HCT116 (cell line): ENCODE measurements at regions not wholly inside any gene's neighbourhood (a gene's known extent, or its start where the extent isn't known, plus 50 kb on each side); places are given as distances from the start of the nearest gene placed in this dataset.

Experiments
- ATAC-seq: fragments of 200-7000 bp; cut with Tn5 transposase; 2 replicates; pipeline ENCODE4 v1.9.1; 2020; ENCODE audit warnings: mild to moderate bottlenecking, moderate library complexity
- BruUV-seq: library from RNA; stranded (reverse); fragments of 400-500 nt; replicated peaks from 2 replicates; lab custom pipeline; 2021; lab: Mats Ljungman, UMichigan
- CTCF ChIA-PET: fragments of 300-600 bp; sonication (Branson Sonifier 250); formaldehyde crosslinking; loops from one replicate; lab custom pipeline; 2021; ENCODE audit warnings: antibody characterized with exemption; lab: Charles Lee
- POLR2A ChIA-PET: fragments of 300-600, 350-600 bp; sonication (Branson Sonifier 250); formaldehyde crosslinking; loops from one replicate; lab custom pipeline; 2021; ENCODE audit warnings: antibody characterized with exemption; lab: Charles Lee
- RAD21 ChIA-PET, 2 experiments: fragments of 300-600 bp; sonication (Branson Sonifier 250); formaldehyde crosslinking; loops; one replicate each; lab custom pipeline; 2023; ENCODE audit warnings: low total read pairs in 2 of 2; ENCODE audit not compliant: uncharacterized antibody in 2 of 2, unreplicated experiment in 2 of 2, low non-redundant PET in 1 of 2; lab: Charles Lee
- DNase-seq: peaks from one replicate; pipeline ENCODE4 v3.0.0-alpha.2; 2010; ENCODE audit warnings: low read depth, low spot score
- H2AFZ ChIP-seq: fragments of 200-600 bp; shearing (Covaris generic), sonication (generic); 2 replicates; pipeline ENCODE4 v1.6.1; 2017; ENCODE audit warnings: low read depth, mixed run types, mixed read lengths, antibody characterized with exemption, low read length; ENCODE audit not compliant: poor library complexity, severe bottlenecking
- H3K27ac ChIP-seq: 2 replicates; pipeline ENCODE4 v1.5.1; 2012; ENCODE audit warnings: low read depth, low read length
- H3K27me3 ChIP-seq: fragments of 200-600 bp; sonication (generic); 2 replicates; pipeline ENCODE4 v1.6.1; 2016; ENCODE audit warnings: mixed run types, low read length, mixed read lengths; ENCODE audit not compliant: insufficient read depth
- H3K36me3 ChIP-seq, 2 experiments: fragments of 200-500 bp in 1 of 2; fragments of 200-600 bp in 1 of 2; sonication (Bioruptor generic) in 1 of 2; sonication (generic) in 1 of 2; 2 replicates each; pipeline versions ENCODE4 v1.5.1 to v1.6.1; 2014 to 2016; ENCODE audit warnings: low read length in 2 of 2, inconsistent platforms in 1 of 2, mixed read lengths in 1 of 2, mixed run types in 1 of 2; ENCODE audit not compliant: insufficient read depth in 2 of 2, control insufficient read depth in 1 of 2
- H3K4me1 ChIP-seq, 2 experiments: fragments of 200-600 bp in 1 of 2; sonication (generic) in 1 of 2; 2 replicates each; pipeline versions ENCODE4 v1.5.1 to v1.6.1; 2012 to 2017; ENCODE audit warnings: low read length in 2 of 2, inconsistent platforms in 1 of 2, mild to moderate bottlenecking in 1 of 2, mixed read lengths in 1 of 2, mixed run types in 1 of 2, moderate library complexity in 1 of 2; ENCODE audit not compliant: insufficient read depth in 2 of 2, control insufficient read depth in 1 of 2
- H3K4me2 ChIP-seq: fragments of 200-600 bp; sonication (generic); 2 replicates; pipeline ENCODE4 v1.6.1; 2017; ENCODE audit warnings: mixed run types, low read length, mixed read lengths
- H3K4me3 ChIP-seq, 2 experiments: fragments of 200-600 bp in 1 of 2; sonication (generic) in 1 of 2; replicated peaks in 1 of 2; 2 replicates each; pipeline ENCODE4 v1.5.1; 2011 to 2016; ENCODE audit warnings: low read length in 2 of 2, control low read depth in 1 of 2, low read depth in 1 of 2, mild to moderate bottlenecking in 1 of 2, mixed read lengths in 1 of 2, mixed run types in 1 of 2
- H3K79me2 ChIP-seq: fragments of 200-600 bp; sonication (generic); 2 replicates; pipeline ENCODE4 v1.6.1; 2017; ENCODE audit warnings: mild to moderate bottlenecking, mixed run types, low read length, moderate library complexity, mixed read lengths; ENCODE audit not compliant: insufficient read depth
- H3K9ac ChIP-seq: fragments of 200-600 bp; sonication (generic); 2 replicates; pipeline ENCODE4 v1.6.1; 2016; ENCODE audit warnings: low read length, mixed read lengths
- H3K9me2 ChIP-seq: fragments of 200-600 bp; sonication (generic), shearing (Covaris generic); 2 replicates; pipeline ENCODE4 v1.6.1; 2017; ENCODE audit warnings: mixed run types, mild to moderate bottlenecking, moderate library complexity; ENCODE audit not compliant: insufficient read depth
- H3K9me3 ChIP-seq, 2 experiments: fragments of 200-500 bp in 1 of 2; fragments of 200-600 bp in 1 of 2; sonication (Bioruptor generic) in 1 of 2; sonication (generic) in 1 of 2; 2 replicates each; pipeline ENCODE4 v1.6.1; 2014 to 2017; ENCODE audit warnings: low read length in 2 of 2, mixed read lengths in 2 of 2, inconsistent platforms in 1 of 2, low read depth in 1 of 2, mild to moderate bottlenecking in 1 of 2, mixed run types in 1 of 2, moderate library complexity in 1 of 2; ENCODE audit not compliant: control insufficient read depth in 1 of 2, insufficient read depth in 1 of 2
- H4K20me1 ChIP-seq: fragments of 200-600 bp; sonication (generic), shearing (Covaris generic); 2 replicates; pipeline ENCODE4 v1.6.1; 2017; ENCODE audit warnings: mixed run types, mild to moderate bottlenecking, moderate library complexity; ENCODE audit not compliant: insufficient read depth
- CEBPB ChIP-seq: IDR thresholded peaks from 2 replicates; pipeline ENCODE4 v1.6.1; 2012; ENCODE audit warnings: low read depth
- EGR1 ChIP-seq: IDR thresholded peaks from 2 replicates; pipeline ENCODE4 v1.6.1; 2012; ENCODE audit warnings: low read depth
- EZH2phosphoT487 ChIP-seq: fragments of 200-600 bp; IDR thresholded peaks from 2 replicates; pipeline ENCODE4 v1.6.1; 2018; ENCODE audit warnings: antibody characterized with exemption, borderline replicate concordance
- POLR2A ChIP-seq: IDR thresholded peaks from 2 replicates; pipeline ENCODE4 v1.7.0; 2011; ENCODE audit warnings: borderline replicate concordance; ENCODE audit not compliant: insufficient read depth, insufficient read length; ENCODE audit errors: extremely low read depth
- POLR2AphosphoS5 ChIP-seq: IDR thresholded peaks from 2 replicates; pipeline ENCODE4 v1.6.1; 2011; ENCODE audit warnings: mild to moderate bottlenecking, low read depth, low read length, moderate library complexity
- RAD21 ChIP-seq: IDR thresholded peaks from 2 replicates; pipeline ENCODE4 v1.6.1; 2012; ENCODE audit warnings: low read depth, mild to moderate bottlenecking
- SP1 ChIP-seq: IDR thresholded peaks from 2 replicates; pipeline ENCODE4 v1.6.1; 2012; ENCODE audit warnings: low read depth
- SRF ChIP-seq: IDR thresholded peaks from 2 replicates; pipeline ENCODE4 v1.6.1; 2012; ENCODE audit warnings: low read depth
- YY1 ChIP-seq: IDR thresholded peaks from 2 replicates; pipeline ENCODE4 v1.6.1; 2011; ENCODE audit warnings: low read length, low read depth, moderate library complexity, mild to moderate bottlenecking; ENCODE audit not compliant: insufficient replicate concordance; ENCODE audit errors: extremely low read depth
- ZNF274 ChIP-seq: fragments of 200-500 bp; sonication (Bioruptor generic); IDR thresholded peaks from 2 replicates; pipeline ENCODE4 v1.6.1; 2014; ENCODE audit warnings: mild to moderate bottlenecking, low read depth, low read length, inconsistent platforms
- intact Hi-C: fragments of 100-400 bp; cut with micrococcal nuclease; formaldehyde crosslinking; loops from 2 replicates; pipeline ENCODE4 v1.10.0; 2022
- TF ChIP-seq, protein P1 (sequence below): IDR thresholded peaks from 2 replicates; pipeline ENCODE4 v1.6.1; 2012
- TF ChIP-seq, protein P2 (sequence below): IDR thresholded peaks from 2 replicates; pipeline ENCODE4 v1.6.1; 2012
- TF ChIP-seq, protein P3 (sequence below): IDR thresholded peaks from 2 replicates; pipeline ENCODE4 v1.6.1; 2011; ENCODE audit warnings: mild to moderate bottlenecking, low read length, moderate library complexity; ENCODE audit not compliant: insufficient replicate concordance; ENCODE audit errors: extremely low read depth

DNA sequence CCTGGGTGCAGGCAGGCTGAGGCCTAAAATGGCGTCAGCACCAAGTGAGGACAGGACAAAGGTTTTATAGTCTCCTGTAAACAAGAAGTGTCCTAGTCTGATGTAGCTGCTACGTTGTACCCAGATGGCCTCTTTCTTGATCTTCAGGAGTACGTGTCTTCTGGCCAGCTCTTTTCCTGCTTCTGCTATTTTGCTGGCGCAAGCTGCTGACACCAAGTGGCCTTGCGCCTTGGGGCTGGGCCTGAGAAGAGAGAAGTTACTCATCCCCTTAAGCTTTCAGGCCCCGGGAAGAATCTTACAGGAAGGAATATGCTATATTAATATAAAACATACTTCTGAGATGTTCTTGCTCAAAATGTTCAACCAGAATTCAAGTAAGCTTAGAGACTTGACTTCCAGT, 605.2 kb downstream of the GALC start:
- Histone ChIP-seq H2AFZ (no peak overlapping the region), H3K27ac (no peak overlapping the region), H3K9ac (no peak overlapping the region), H3K4me1 (no peaks in the 10 kb centered on the region), H3K4me2 (no peak overlapping the region), H3K9me3 (peaks cover 8 to 11% of the 10 kb centered on the region in 2 experiments; a peak in 2 of 4 replicates), H4K20me1 (no peaks in the 10 kb centered on the region), H3K27me3 (no peaks in the 10 kb centered on the region), H3K36me3 (no peaks in the 10 kb centered on the region), H3K4me3 (no peak overlapping the region), H3K79me2 (no peaks in the 10 kb centered on the region), H3K9me2 (no peaks in the 10 kb centered on the region)
- TF ChIP-seq, protein P1, sequence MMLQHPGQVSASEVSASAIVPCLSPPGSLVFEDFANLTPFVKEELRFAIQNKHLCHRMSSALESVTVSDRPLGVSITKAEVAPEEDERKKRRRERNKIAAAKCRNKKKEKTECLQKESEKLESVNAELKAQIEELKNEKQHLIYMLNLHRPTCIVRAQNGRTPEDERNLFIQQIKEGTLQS, result no peak
- no peak for TF ChIP-seq EGR1
- TF ChIP-seq, protein P2, sequence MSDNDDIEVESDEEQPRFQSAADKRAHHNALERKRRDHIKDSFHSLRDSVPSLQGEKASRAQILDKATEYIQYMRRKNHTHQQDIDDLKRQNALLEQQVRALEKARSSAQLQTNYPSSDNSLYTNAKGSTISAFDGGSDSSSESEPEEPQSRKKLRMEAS, result no peak
- no peak for TF ChIP-seq SP1
- no peak for TF ChIP-seq POLR2AphosphoS5
- no peak for TF ChIP-seq YY1
- TF ChIP-seq ZNF274, result no peak
- TF ChIP-seq CEBPB, result no peak
- TF ChIP-seq EZH2phosphoT487, result no peak
- BruUV-seq, result no TSS peak
- ChIA-PET POLR2A (no interaction called here), RAD21 (no interaction called here), CTCF (no interaction called here)
- intact Hi-C loops, result no loop called here
- DNase-seq (no peak), ATAC-seq (no peak)

DNA sequence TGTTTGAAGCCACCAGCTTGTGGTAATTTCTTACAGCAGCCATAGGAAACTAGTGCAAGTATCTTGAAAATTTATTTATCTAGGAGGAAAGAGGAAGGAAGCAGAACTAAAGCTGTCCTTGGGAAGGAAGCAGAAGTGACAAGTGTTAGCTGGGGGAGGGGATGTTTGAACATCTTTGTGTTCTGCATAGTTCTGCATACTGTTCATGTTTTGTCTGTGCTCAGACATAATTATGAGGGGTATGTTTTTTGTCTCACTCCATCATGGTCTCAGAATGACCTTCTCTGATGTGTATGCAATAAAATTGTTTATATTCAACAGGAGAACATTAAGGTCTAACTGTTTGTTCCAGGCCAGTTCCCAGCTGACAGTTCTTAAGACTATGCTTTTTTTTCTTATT, 606.5 kb downstream of the GALC start:
- H3K9me2 ChIP-seq, result no peaks in the 10 kb centered on the region
- no peaks in the 10 kb centered on the region for H4K20me1 ChIP-seq
- POLR2A ChIA-PET, result no interaction called here
- no peak overlapping the region for H3K4me3 ChIP-seq
- CTCF ChIA-PET, result no interaction called here
- no peaks in the 10 kb centered on the region for H3K79me2 ChIP-seq
- H3K36me3 ChIP-seq, result no peaks in the 10 kb centered on the region
- no TSS peak for BruUV-seq
- ATAC-seq, result no peak
- no peak overlapping the region for H2AFZ ChIP-seq
- H3K4me1 ChIP-seq, result no peaks in the 10 kb centered on the region
- TF ChIP-seq CEBPB (no peak), POLR2A (no peak), SRF (no peak), RAD21 (no peak)
- TF ChIP-seq, protein P3, sequence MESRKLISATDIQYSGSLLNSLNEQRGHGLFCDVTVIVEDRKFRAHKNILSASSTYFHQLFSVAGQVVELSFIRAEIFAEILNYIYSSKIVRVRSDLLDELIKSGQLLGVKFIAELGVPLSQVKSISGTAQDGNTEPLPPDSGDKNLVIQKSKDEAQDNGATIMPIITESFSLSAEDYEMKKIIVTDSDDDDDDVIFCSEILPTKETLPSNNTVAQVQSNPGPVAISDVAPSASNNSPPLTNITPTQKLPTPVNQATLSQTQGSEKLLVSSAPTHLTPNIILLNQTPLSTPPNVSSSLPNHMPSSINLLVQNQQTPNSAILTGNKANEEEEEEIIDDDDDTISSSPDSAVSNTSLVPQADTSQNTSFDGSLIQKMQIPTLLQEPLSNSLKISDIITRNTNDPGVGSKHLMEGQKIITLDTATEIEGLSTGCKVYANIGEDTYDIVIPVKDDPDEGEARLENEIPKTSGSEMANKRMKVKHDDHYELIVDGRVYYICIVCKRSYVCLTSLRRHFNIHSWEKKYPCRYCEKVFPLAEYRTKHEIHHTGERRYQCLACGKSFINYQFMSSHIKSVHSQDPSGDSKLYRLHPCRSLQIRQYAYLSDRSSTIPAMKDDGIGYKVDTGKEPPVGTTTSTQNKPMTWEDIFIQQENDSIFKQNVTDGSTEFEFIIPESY, result no peak
- RAD21 ChIA-PET, result no interaction called here
- no peak for DNase-seq
- H3K27me3 ChIP-seq, result no peaks in the 10 kb centered on the region
- intact Hi-C loops, result no loop called here
- H3K9ac ChIP-seq, result no peak overlapping the region
- H3K27ac ChIP-seq, result no peak overlapping the region
- H3K9me3 ChIP-seq, result peaks cover 11 to 13% of the 10 kb centered on the region in 2 experiments; a peak in 2 of 4 replicates
- H3K4me2 ChIP-seq, result no peak overlapping the region
